ENCODE measurements at regions not wholly inside any gene's neighbourhood (a gene's known extent, or its start where the extent isn't known, plus 50 kb on each side); places are given as distances from the start of the nearest gene placed in this dataset.

DNA sequence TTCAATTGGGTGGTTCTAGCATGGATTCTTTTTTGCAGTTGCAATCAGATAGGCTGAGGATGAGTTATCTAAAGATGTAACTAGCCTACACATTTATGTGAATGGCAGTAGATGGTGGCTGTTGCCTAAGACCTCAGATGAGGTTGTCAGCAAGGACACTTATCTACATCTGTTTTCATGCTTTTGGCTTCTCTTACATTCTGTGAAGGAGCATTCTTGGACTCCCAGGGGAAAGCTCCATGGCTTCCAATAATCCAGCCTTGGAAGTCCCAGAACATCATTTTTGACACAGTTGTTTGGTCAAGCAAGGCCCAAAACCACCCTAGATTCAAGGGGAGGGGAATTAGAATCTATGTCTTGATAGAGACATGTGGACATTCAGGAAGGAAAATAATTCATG lies 332.2 kb upstream of the RBMS3 start:
- H3K27me3 ChIP-seq (ENCODE audit: control insufficient read depth in 2 of 2, insufficient read depth in 2 of 2, low read length in 2 of 2): no peaks in the 10 kb centered on the region
- H3K36me3 ChIP-seq (replicated peaks in 1 of 2; ENCODE audit: control insufficient read depth in 1 of 2, insufficient read depth in 2 of 2, low read length in 2 of 2): no peaks in the 10 kb centered on the region
- peaks cover 0 to 4% (median 0%) of the 10 kb centered on the region in 7 donors for H3K9me3 Mint-ChIP-seq
- no peak overlapping the region for H3K4me3 Mint-ChIP-seq
- no peaks in the 10 kb centered on the region for H3K27me3 Mint-ChIP-seq (ENCODE audit: low read depth in 3 of 3)
- H4K20me1 ChIP-seq (ENCODE audit: insufficient read depth, low read length): no peaks in the 10 kb centered on the region
- no peak overlapping the region for H3K9ac ChIP-seq (ENCODE audit: insufficient read depth, low read length, poor library complexity, severe bottlenecking)
- peaks cover 11% of the 10 kb centered on the region for H3K4me1 Mint-ChIP-seq
- no peak for DNase-seq
- H3K9me3 ChIP-seq (replicated peaks in 1 of 2; ENCODE audit: control insufficient read depth in 1 of 2, insufficient read depth in 1 of 2, low read length in 2 of 2): no peaks in the 10 kb centered on the region
- TF ChIP-seq CTCF (IDR thresholded peaks at IDR 0.05): no peak
- H3K4me3 ChIP-seq (replicated peaks in 1 of 3; ENCODE audit: low read depth in 2 of 3, low read length in 3 of 3): no peak overlapping the region
- intact Hi-C loops (cut with micrococcal nuclease): no loop called here
- H3K36me3 Mint-ChIP-seq: no peaks in the 10 kb centered on the region
- H3K27ac Mint-ChIP-seq: no peak overlapping the region
- no peak overlapping the region for H3K4me2 ChIP-seq (replicated peaks; ENCODE audit: extremely low read depth, low read length, poor library complexity, severe bottlenecking)
- no peaks in the 10 kb centered on the region for H3K79me2 ChIP-seq (ENCODE audit: insufficient read depth, low read length)
- H3K4me1 ChIP-seq (ENCODE audit: control insufficient read depth in 1 of 2, insufficient read depth in 2 of 2, low read length in 2 of 2): peaks cover 5 to 12% of the 10 kb centered on the region in 2 donors
- H3K27ac ChIP-seq (ENCODE audit: low read depth in 1 of 2, low read length in 2 of 2): no peak overlapping the region
- H2AFZ ChIP-seq (ENCODE audit: insufficient read depth, low read depth, low read length, poor library complexity, severe bottlenecking): no peak overlapping the region

DNA sequence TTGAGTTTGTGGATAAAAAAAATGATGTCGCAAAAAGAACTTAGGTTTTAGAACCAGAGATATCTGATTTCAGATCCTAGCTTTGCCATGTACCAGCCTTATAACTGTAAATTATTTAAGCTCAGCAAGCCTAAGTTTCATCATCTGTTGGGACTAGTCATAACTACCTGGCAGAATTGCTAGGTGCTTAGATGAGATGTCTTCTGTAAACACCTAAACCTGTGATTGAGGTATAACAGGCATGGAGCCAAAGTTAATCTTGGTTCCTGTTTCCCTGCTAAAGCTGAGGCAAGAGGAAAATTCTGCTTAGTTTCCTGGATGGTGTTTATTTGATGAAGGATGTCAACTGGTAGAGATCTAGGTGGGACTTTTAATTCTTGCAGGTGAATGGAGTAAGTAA lies 331.3 kb upstream of the RBMS3 start:
- no CpG with 5 or more reads among the region's 1 CpG for WGBS (ENCODE audit: insufficient coverage)
- Mint-ChIP-seq H3K4me1 (peaks cover 11% of the 10 kb centered on the region), H3K36me3 (no peaks in the 10 kb centered on the region), H3K27me3 (ENCODE audit: low read depth in 3 of 3) (no peaks in the 10 kb centered on the region), H3K9me3 (peaks cover 0 to 4% (median 0%) of the 10 kb centered on the region in 7 donors), H3K27ac (no peak overlapping the region), H3K4me3 (no peak overlapping the region)
- Histone ChIP-seq H3K4me2 (replicated peaks; ENCODE audit: extremely low read depth, low read length, poor library complexity, severe bottlenecking) (no peak overlapping the region), H3K36me3 (replicated peaks in 1 of 2; ENCODE audit: control insufficient read depth in 1 of 2, insufficient read depth in 2 of 2, low read length in 2 of 2) (no peaks in the 10 kb centered on the region), H3K9ac (ENCODE audit: insufficient read depth, low read length, poor library complexity, severe bottlenecking) (no peak overlapping the region), H3K79me2 (ENCODE audit: insufficient read depth, low read length) (no peaks in the 10 kb centered on the region), H3K27ac (ENCODE audit: low read depth in 1 of 2, low read length in 2 of 2) (no peak overlapping the region), H3K27me3 (ENCODE audit: control insufficient read depth in 2 of 2, insufficient read depth in 2 of 2, low read length in 2 of 2) (no peaks in the 10 kb centered on the region), H3K9me3 (replicated peaks in 1 of 2; ENCODE audit: control insufficient read depth in 1 of 2, insufficient read depth in 1 of 2, low read length in 2 of 2) (no peaks in the 10 kb centered on the region), H3K4me3 (replicated peaks in 1 of 3; ENCODE audit: low read depth in 2 of 3, low read length in 3 of 3) (no peak overlapping the region), H3K4me1 (ENCODE audit: control insufficient read depth in 1 of 2, insufficient read depth in 2 of 2, low read length in 2 of 2) (peaks cover 5 to 12% of the 10 kb centered on the region in 2 donors), H2AFZ (ENCODE audit: insufficient read depth, low read depth, low read length, poor library complexity, severe bottlenecking) (no peak overlapping the region), H4K20me1 (ENCODE audit: insufficient read depth, low read length) (no peaks in the 10 kb centered on the region)
- no peak for DNase-seq
- intact Hi-C loops (cut with micrococcal nuclease): no loop called here
- no peak for TF ChIP-seq CTCF (IDR thresholded peaks at IDR 0.05)

Data from CD14-positive monocyte (primary cell).